ENCODE measurements at regions not wholly inside any gene's neighbourhood (a gene's known extent, or its start where the extent isn't known, plus 50 kb on each side); places are given as distances from the start of the nearest gene placed in this dataset.

DNA sequence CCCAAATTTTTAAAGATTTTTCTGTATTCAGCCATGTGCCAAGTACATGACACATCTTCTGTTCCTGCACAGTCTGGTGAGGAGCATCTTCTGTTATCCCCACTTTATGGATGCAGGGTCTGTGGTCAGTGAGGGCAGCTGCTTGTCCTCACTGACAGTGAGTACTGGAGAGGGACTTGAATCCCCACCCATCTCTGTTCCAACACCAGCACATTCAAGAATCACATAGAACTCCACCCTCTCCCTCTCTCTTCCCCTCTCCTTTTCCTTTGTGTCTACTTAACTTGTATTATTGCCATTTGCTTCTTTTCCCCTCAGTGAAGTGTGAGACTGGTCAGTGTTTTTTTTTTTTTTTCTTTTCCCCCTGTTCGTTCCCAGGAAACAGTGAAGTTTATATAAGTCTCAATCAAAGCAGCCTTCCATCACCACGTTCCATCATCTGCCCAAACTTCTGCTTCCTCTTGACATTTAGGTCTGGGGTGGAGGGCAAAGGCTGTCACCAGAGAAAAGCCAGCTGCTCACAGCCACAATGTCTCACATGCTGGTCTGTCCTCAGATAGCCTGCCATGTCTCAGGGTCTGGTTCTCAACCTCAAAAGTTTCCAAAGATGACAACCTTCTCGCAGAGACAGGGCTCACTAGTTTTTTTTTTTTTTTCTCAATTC, 110.0 kb upstream of the SSTR4 start:
- no peak for DNase-seq (ENCODE audit: low read depth, low spot score)
- no peak overlapping the region for H3K4me3 ChIP-seq (ENCODE audit: low read depth, low read length)
- in situ Hi-C loops (cut with HindIII; ENCODE audit: low sequenced_read_pairs), result no loop called here
- TF ChIP-seq, protein P1, sequence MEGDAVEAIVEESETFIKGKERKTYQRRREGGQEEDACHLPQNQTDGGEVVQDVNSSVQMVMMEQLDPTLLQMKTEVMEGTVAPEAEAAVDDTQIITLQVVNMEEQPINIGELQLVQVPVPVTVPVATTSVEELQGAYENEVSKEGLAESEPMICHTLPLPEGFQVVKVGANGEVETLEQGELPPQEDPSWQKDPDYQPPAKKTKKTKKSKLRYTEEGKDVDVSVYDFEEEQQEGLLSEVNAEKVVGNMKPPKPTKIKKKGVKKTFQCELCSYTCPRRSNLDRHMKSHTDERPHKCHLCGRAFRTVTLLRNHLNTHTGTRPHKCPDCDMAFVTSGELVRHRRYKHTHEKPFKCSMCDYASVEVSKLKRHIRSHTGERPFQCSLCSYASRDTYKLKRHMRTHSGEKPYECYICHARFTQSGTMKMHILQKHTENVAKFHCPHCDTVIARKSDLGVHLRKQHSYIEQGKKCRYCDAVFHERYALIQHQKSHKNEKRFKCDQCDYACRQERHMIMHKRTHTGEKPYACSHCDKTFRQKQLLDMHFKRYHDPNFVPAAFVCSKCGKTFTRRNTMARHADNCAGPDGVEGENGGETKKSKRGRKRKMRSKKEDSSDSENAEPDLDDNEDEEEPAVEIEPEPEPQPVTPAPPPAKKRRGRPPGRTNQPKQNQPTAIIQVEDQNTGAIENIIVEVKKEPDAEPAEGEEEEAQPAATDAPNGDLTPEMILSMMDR (IDR thresholded peaks at IDR 0.05; ENCODE audit: low read depth, low read length), result no peak

DNA sequence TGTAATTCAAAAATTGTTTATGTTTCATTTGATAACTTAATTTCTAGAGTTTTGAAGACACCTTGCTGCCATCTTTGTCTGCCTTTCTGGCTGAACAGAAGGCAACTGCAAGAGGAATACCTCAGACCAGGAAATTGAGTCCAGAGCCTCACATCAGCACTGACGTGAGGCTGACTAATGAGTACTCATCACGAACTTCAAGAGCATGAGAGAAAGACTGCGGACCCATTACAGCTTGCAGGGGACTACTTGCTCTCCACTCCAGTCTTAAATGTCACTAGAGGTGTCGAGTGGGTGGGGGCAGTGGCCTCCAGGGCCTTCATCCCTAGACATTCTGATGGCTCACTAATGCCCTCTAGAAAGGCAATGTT, 109.5 kb upstream of the SSTR4 start:
- in situ Hi-C loops (cut with HindIII; ENCODE audit: low sequenced_read_pairs), result no loop called here
- no peak overlapping the region for H3K4me3 ChIP-seq (ENCODE audit: low read depth, low read length)
- TF ChIP-seq, protein P1 (IDR thresholded peaks at IDR 0.05; ENCODE audit: low read depth, low read length), result no peak
- DNase-seq (ENCODE audit: low read depth, low spot score), result no peak

DNA sequence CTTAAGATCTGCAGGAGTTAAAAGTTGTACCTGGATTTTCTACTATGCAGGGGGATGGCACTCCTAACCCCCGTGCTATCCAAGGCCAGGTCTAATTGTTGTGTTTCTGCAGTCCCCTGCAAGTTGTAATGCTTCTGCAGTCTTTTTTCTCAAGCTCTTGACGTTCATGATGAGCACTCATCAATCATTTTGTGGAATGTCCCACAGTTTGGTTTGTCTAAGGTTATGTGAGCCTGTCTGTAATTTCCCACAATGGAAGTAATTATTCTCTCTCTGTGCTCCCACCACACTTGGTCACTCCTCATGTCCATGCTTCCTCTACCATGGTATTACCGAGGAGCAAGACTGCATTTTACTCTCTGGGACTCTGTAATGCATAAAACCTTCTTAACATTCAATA, 107.6 kb upstream of the SSTR4 start:
- in situ Hi-C loops (cut with HindIII; ENCODE audit: low sequenced_read_pairs), result no loop called here
- no peak overlapping the region for H3K4me3 ChIP-seq (ENCODE audit: low read depth, low read length)
- DNase-seq (ENCODE audit: low read depth, low spot score), result no peak
- TF ChIP-seq, protein P1 (IDR thresholded peaks at IDR 0.05; ENCODE audit: low read depth, low read length), result no peak

DNA sequence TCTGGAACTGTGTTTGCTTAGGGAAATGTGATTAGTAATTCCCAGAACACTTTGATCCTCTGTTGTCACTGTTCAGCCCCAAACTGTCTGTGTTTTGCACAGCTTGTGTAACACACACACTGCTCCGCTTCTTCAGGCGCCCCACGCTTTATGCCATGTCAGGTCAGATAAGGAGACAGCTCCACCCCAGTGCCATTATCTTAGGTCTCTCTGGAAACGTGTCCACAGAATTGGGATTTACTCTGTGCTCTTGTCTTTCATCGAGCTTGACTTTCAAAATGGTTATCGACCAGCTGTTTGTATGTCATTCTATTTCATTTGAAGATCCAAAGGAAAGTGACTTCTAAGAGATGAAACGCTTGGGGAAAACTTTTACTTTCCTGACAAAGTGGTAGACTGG, 106.4 kb upstream of the SSTR4 start:
- DNase-seq (ENCODE audit: low read depth, low spot score), result no peak
- H3K4me3 ChIP-seq (ENCODE audit: low read depth, low read length), result no peak overlapping the region
- TF ChIP-seq, protein P1 (IDR thresholded peaks at IDR 0.05; ENCODE audit: low read depth, low read length), result no peak
- in situ Hi-C loops (cut with HindIII; ENCODE audit: low sequenced_read_pairs), result no loop called here

DNA sequence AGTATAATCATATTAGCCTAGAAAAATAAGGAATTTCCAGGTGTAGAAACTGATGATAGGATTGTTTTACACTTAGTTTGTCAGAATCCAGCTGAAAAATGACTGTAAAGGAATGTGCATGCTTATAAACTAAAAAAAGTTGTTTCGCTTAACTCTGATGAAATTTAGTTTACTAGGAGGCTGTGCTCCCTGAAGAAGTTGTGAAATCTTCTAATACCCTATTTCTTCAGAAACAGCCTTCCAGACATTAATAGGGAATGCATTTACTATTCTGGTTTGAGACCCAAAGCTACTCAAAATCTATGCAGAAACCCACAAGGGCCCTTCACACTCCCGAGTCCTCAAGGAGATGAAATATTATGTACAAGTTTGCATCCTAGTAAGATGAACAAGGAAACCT, 105.5 kb upstream of the SSTR4 start:
- no peak for DNase-seq (ENCODE audit: low read depth, low spot score)
- in situ Hi-C loops (cut with HindIII; ENCODE audit: low sequenced_read_pairs), result no loop called here
- no peak overlapping the region for H3K4me3 ChIP-seq (ENCODE audit: low read depth, low read length)
- TF ChIP-seq, protein P1 (IDR thresholded peaks at IDR 0.05; ENCODE audit: low read depth, low read length), result no peak

DNA sequence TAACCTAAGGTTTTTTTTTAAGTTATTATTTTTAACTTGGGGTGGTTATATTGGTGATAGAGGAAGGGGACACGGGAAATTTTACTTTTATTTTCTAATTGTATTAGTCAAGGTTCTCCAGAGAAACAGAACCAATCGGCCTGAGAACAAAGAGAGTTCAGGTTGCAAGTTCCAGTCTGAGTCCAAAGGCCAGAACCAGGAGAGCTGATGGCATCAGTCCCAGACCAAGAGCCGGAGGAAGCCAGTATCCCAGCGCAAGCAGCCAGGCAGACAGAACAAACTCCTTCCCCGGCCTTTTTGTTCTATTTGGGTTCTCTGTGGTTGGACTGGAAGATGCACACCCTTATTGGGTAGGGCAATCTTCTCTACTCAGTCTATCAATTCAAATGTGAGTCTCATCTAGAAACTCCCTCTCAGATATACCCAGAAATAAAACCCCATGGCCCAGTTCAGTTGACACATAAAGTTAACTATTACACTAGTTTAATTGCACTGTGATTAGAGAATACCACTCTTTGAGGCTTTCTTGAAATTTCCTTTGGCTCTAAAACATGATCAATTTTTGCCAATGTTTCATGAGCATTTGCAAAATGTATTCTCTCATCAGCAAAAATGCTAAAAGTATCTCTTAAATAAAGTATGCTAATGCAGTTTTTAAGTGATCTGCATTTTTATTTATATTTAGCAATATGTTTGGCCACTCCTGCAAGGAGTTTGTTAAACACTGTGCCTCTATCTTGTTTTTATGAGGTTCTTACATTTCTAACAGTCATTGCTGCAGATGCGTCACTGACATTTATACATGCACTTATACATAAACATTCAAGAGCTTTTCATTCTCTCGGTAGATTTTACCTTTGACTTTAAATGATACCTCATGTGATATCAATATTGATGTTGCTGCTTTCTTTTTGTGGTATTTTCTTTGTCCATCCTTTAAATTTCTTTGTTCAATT, 103.2 kb upstream of the SSTR4 start:
- TF ChIP-seq, protein P1 (IDR thresholded peaks at IDR 0.05; ENCODE audit: low read depth, low read length), result no peak
- DNase-seq (ENCODE audit: low read depth, low spot score), result no peak
- in situ Hi-C loops (cut with HindIII; ENCODE audit: low sequenced_read_pairs), result no loop called here

More for the DNA sequence above, 103.2 kb upstream of the SSTR4 start:
- no peak overlapping the region for H3K4me3 ChIP-seq (ENCODE audit: low read depth, low read length)

Data from astrocyte of the spinal cord (primary cell).